MCF 10A (cell line): ENCODE measurements at regions not wholly inside any gene's neighbourhood (a gene's known extent, or its start where the extent isn't known, plus 50 kb on each side); places are given as distances from the start of the nearest gene placed in this dataset.
A peak's percentile ranks its signal among the peaks of the same experiment; 100 is the strongest.

ENCODE experiments used
- BruUV-seq: library from RNA; stranded (reverse); fragments of 400-500 nt; replicated peaks from 2 replicates; lab custom pipeline; 2021; lab: Mats Ljungman, UMichigan
- CTCF ChIA-PET: fragments of 300-600 bp; sonication (Branson Sonifier 250); formaldehyde crosslinking; extraction: SDS; loops from one replicate; lab custom pipeline; 2021; ENCODE audit warnings: antibody characterized with exemption, inconsistent platforms; lab: Yijun Ruan, JAX
- POLR2A ChIA-PET: fragments of 300-600, 350-650 bp; sonication (Branson Sonifier 250); formaldehyde crosslinking; extraction: SDS; loops from one replicate; lab custom pipeline; 2020; ENCODE audit warnings: antibody characterized with exemption, inconsistent platforms; lab: Yijun Ruan, JAX
- DNase-seq: peaks from one replicate; pipeline ENCODE4 v3.0.0-alpha.2; 2018; ENCODE audit not compliant: unreplicated experiment
- H3K27ac Mint-ChIP-seq: one replicate; pipeline ENCODE4 v1.8.0; 2022; ENCODE audit warnings: mild to moderate bottlenecking, low read depth, mixed read lengths; ENCODE audit not compliant: unreplicated experiment
- H3K27me3 Mint-ChIP-seq: one replicate; pipeline ENCODE4 v1.8.0; 2022; ENCODE audit warnings: mixed read lengths; ENCODE audit not compliant: insufficient read depth, unreplicated experiment
- H3K36me3 Mint-ChIP-seq: one replicate; pipeline ENCODE4 v1.8.0; 2022; ENCODE audit warnings: mild to moderate bottlenecking, moderate library complexity, mixed read lengths; ENCODE audit not compliant: insufficient read depth, unreplicated experiment
- H3K4me1 Mint-ChIP-seq: one replicate; pipeline ENCODE4 v1.8.0; 2022; ENCODE audit warnings: mixed read lengths; ENCODE audit not compliant: insufficient read depth, unreplicated experiment
- H3K4me3 Mint-ChIP-seq: one replicate; pipeline ENCODE4 v1.8.0; 2022; ENCODE audit warnings: mild to moderate bottlenecking, moderate library complexity, mixed read lengths; ENCODE audit not compliant: unreplicated experiment
- H3K9me3 Mint-ChIP-seq: one replicate; pipeline ENCODE4 v1.8.0; 2022; ENCODE audit warnings: mixed read lengths; ENCODE audit not compliant: unreplicated experiment
- intact Hi-C: fragments of 100-400 bp; cut with micrococcal nuclease; formaldehyde crosslinking; loops from 2 replicates; pipeline ENCODE4 v1.14.1; 2022
- TF ChIP-seq, protein P1 (sequence below): fragments of 200-600 bp; IDR thresholded peaks from one replicate; pipeline ENCODE4 v1.8.0; 2022; ENCODE audit warnings: antibody characterized with exemption, mild to moderate bottlenecking; ENCODE audit not compliant: unreplicated experiment

DNA sequence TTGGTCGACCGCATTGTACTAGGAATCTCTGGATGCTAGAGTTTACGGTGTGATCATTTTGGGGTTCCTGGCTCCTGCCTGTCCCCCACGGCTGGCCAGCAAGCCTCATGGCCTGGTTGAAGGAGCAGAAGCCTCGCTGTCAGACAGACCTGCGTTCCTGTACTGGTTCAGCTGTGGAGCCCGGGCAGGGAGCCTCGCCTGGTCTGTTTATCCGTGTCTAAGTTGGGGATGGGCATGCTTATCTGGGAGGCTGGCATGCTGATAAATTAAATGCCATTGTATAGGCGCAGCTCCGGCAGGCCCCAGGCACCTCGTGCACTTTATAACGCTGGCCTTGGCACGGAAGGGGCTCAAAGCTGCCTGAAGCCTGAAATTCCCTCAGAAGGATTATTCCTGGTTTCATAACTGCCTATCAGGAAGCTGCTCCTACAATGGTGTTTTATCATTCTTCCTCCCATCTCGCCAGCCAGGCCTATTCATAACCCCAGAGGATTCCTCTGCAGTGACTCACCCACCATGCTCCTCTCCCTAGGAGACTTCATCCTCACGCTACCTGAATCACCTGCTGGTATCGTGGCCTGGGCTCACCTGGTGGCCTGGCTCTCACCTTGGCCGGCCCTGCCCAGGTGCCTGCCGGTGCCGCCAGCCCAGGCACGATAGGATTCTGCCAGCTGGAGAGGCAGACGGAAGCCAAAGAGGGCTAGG lies 110.9 kb downstream of the ASB7 start:
- intact Hi-C loops: loop anchor here (1.0 kb wide), 1 partner anchor 8 kb away; no protein-coding TSS in a partner anchor
- Mint-ChIP-seq H3K4me1 (peaks cover 15% of the 10 kb centered on the region), H3K36me3 (peaks cover 12% of the 10 kb centered on the region), H3K4me3 (no peak overlapping the region), H3K9me3 (peaks cover 20% of the 10 kb centered on the region), H3K27me3 (no peaks in the 10 kb centered on the region), H3K27ac (peak overlapping the region; percentile 76)
- CTCF ChIA-PET: interaction anchor here (0.6 to 1.3 kb wide), 2 partner anchors 9 to 160 kb away, joined by 3 to 7 read pairs; no protein-coding TSS in a partner anchor
- TF ChIP-seq, protein P1, sequence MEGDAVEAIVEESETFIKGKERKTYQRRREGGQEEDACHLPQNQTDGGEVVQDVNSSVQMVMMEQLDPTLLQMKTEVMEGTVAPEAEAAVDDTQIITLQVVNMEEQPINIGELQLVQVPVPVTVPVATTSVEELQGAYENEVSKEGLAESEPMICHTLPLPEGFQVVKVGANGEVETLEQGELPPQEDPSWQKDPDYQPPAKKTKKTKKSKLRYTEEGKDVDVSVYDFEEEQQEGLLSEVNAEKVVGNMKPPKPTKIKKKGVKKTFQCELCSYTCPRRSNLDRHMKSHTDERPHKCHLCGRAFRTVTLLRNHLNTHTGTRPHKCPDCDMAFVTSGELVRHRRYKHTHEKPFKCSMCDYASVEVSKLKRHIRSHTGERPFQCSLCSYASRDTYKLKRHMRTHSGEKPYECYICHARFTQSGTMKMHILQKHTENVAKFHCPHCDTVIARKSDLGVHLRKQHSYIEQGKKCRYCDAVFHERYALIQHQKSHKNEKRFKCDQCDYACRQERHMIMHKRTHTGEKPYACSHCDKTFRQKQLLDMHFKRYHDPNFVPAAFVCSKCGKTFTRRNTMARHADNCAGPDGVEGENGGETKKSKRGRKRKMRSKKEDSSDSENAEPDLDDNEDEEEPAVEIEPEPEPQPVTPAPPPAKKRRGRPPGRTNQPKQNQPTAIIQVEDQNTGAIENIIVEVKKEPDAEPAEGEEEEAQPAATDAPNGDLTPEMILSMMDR: no peak
- POLR2A ChIA-PET: interaction anchor here (0.6 to 3.5 kb wide), 12 partner anchors 9 to 748 kb away, joined by 3 to 35 read pairs (median 3); no protein-coding TSS in a partner anchor
- DNase-seq: peak; percentile 98
- BruUV-seq: no TSS peak

DNA sequence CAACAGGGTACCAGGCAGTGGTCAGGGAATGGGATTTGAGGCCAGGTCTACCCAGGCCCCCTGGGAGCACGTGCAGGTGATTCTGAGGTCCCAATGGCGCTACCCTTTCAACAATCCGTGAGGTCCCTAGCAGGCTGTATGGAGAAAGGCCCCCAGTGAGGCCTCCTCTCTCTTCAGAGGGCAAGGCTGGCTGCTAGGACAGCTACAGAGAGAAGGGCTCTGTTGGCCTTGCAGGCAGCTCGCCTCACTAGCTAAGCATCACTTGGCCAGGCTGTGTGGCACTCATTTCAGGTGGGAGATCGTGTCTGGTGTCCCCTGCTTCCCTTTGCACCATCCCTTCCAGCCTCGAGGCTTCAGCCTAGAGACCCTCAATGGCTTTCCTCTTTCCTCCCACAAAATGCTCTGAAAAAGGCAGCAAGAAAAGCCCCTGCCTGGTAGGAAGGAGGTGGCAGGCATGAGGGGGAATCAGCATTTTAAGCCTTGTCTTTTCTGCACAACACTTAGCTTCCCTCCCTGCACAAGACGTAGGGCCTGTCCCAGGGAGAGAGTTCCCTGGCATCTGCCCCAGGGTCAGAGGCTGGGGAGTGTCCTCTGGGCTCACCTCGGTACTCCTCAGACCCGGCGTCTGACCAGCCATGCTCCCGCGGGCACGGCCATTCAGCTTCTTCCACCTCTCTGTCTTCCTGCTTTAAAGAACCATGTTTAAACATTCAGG lies 111.8 kb downstream of the ASB7 start:
- POLR2A ChIA-PET: interaction anchor here (0.7 to 3.5 kb wide), 7 partner anchors 8 to 164 kb away, joined by 3 to 35 read pairs (median 4); no protein-coding TSS in a partner anchor
- peak overlapping the region; percentile 76 for H3K27ac Mint-ChIP-seq
- peaks cover 14% of the 10 kb centered on the region for H3K9me3 Mint-ChIP-seq
- intact Hi-C loops: no loop called here
- H3K36me3 Mint-ChIP-seq: peaks cover 17% of the 10 kb centered on the region
- DNase-seq: no peak
- no peak overlapping the region for H3K4me3 Mint-ChIP-seq
- BruUV-seq: no TSS peak
- H3K4me1 Mint-ChIP-seq: peaks cover 15% of the 10 kb centered on the region
- CTCF ChIA-PET: interaction anchor here (0.6 to 1.3 kb wide), 3 partner anchors 46 to 333 kb away, joined by 3 to 7 read pairs (median 4); no protein-coding TSS in a partner anchor
- no peaks in the 10 kb centered on the region for H3K27me3 Mint-ChIP-seq
- TF ChIP-seq, protein P1: no peak

- peaks cover 14% of the 10 kb centered on the region for H3K4me1 Mint-ChIP-seq
- DNase-seq: no peak
- ChIA-PET CTCF (interaction anchor here (0.5 to 1.3 kb wide), 4 partner anchors 32 to 333 kb away, joined by 3 to 7 read pairs (median 4); no protein-coding TSS in a partner anchor), POLR2A (interaction anchor here (1.9 to 3.5 kb wide), 2 partner anchors 7 to 10 kb away, joined by 13 to 35 read pairs; no protein-coding TSS in a partner anchor)
- BruUV-seq: no TSS peak
- TF ChIP-seq, protein P1: no peak
- H3K9me3 Mint-ChIP-seq: peaks cover 10% of the 10 kb centered on the region
- H3K27ac Mint-ChIP-seq: peak overlapping the region; percentile 27
- H3K27me3 Mint-ChIP-seq: no peaks in the 10 kb centered on the region
- H3K4me3 Mint-ChIP-seq: no peak overlapping the region
- H3K36me3 Mint-ChIP-seq: peaks cover 11% of the 10 kb centered on the region
- intact Hi-C loops: no loop called here
Measured at GRCh38 chr15:100714749-100715342, 112.5 kb downstream of the ASB7 start.
